Mesodermal cell (in vitro differentiated cells): ENCODE measurements at regions not wholly inside any gene's neighbourhood (a gene's known extent, or its start where the extent isn't known, plus 50 kb on each side); places are given as distances from the start of the nearest gene placed in this dataset.
"Not testable (repeated sequence)": the region's sequence is repeated elsewhere in the genome, so short reads cannot be mapped to it uniquely, and the experiment has no call there.

Experiments used
- H3K27ac ChIP-seq: 2 replicates; pipeline ENCODE4 v1.7.0; 2013; ENCODE audit warnings: mild to moderate bottlenecking, low read depth, low read length, moderate library complexity; ENCODE audit not compliant: severe bottlenecking
- H3K36me3 ChIP-seq: 2 replicates; pipeline ENCODE4 v1.7.1; 2013; ENCODE audit warnings: mild to moderate bottlenecking, low read length, moderate library complexity; ENCODE audit not compliant: control insufficient read depth, insufficient read depth
- H3K4me1 ChIP-seq: one replicate; pipeline ENCODE4 v1.7.1; 2013; ENCODE audit warnings: mild to moderate bottlenecking, low read length; ENCODE audit not compliant: insufficient read depth, control insufficient read depth, poor library complexity, severe bottlenecking
- H3K4me3 ChIP-seq: 2 replicates; pipeline ENCODE4 v1.7.0; 2013; ENCODE audit warnings: low read length, control low read depth, mild to moderate bottlenecking; ENCODE audit not compliant: insufficient read depth, poor library complexity, severe bottlenecking; ENCODE audit errors: extremely low read depth
- H3K9me3 ChIP-seq: 2 replicates; pipeline ENCODE4 v1.7.1; 2013; ENCODE audit warnings: mild to moderate bottlenecking, low read length, moderate library complexity; ENCODE audit not compliant: control insufficient read depth
- WGBS, 2 experiments: methylation state at CpG; one replicate each; pipeline ENCODE4 v1.1.5; 2013; ENCODE audit warnings: missing lambda C conversion rate in 2 of 2; ENCODE audit not compliant: insufficient coverage in 2 of 2; 5-methylcytosine and 5-hydroxymethylcytosine counted together

DNA sequence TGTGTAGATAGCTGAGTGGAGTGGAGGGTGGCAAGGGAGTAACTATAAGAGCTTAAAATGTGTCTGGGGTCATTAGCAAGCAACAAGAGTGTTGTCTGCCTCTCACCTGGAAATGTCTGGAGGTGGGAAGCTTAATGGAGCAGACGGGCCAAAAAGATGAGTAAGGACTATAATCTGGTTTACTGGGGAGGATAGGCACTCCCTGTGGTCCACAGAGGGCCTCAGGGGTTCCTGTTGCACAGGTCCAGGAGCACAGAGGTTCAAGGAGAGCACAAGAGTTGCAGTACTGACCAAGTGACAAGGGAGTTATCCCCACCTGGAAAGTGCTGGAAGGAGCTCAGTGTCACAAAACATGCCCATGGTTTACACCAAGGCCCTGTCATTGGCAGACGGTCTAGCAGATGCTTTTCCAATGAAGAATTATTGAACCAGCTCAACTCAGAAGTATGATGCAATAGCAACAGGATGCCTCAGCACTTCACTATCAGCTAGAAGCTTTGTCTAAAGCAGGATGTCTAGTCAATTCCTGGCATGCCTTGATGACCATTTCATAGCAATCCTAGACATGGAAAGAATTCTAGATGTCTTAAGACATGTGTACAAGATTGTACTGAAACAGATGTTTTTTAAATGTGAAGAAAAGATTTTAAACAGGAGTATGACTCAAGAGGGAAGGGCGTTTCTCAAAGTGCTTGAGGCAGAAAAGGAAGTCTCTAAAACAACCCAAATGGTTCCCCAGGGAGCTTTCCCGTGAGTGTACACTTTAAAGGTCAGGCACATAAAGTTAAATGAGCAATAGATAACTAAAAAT is 62.9 kb upstream of the SERPINE2 start:
- WGBS, 2 experiments: 89 to 91% methylated on average over 3 to 4 of the region's 4 CpGs
- H3K4me3 ChIP-seq: no peak overlapping the region
- peak overlapping the region; percentile 23 for H3K27ac ChIP-seq

DNA sequence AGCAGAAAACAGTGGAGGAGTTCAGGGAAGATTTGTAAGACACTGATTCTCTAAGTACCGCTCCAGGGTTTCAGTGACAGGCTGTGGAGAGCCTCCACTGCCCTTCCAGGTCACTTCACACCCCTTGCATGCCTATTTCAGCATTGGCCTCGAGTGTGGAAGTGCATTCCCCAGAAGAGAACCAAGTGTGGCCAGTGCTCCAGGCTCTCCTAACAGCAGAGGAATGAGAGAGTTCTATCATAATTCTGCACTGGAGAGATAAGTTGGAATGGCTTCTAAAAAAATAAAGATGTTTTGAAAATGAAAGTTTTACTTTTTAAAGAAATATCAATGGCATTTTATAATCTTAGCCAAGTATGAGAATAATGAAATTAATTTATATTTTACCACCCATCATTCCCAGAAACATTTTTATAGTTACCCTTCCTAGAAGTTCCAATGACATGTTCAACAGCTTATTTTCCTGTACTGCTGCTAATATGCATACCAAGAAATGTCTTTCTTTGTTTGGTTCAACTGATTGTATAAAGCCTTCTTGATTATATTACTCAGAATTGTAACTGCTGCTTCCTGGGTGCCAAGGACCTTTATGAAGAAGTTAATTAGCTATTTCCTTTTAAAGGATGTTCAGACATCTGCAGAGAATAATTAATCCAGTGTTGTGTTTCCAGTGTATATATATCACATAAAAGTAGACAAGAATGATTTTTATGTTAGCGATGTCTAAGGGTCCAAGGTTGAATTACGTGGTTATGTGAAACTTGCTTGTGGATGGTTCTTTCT is 61.0 kb upstream of the SERPINE2 start:
- Histone ChIP-seq H3K9me3 (no peaks in the 10 kb centered on the region), H3K27ac (no peak overlapping the region), H3K4me3 (no peak overlapping the region), H3K36me3 (no peaks in the 10 kb centered on the region), H3K4me1 (peaks cover 11% of the 10 kb centered on the region)
- 80 to 100% methylated on average over 1 to 2 of the region's 4 CpGs for WGBS, 2 experiments

More for the DNA sequence above, 62.9 kb upstream of the SERPINE2 start:
- H3K4me1 ChIP-seq: peaks cover 11% of the 10 kb centered on the region
- H3K9me3 ChIP-seq: no peaks in the 10 kb centered on the region
- H3K36me3 ChIP-seq: no peaks in the 10 kb centered on the region

DNA sequence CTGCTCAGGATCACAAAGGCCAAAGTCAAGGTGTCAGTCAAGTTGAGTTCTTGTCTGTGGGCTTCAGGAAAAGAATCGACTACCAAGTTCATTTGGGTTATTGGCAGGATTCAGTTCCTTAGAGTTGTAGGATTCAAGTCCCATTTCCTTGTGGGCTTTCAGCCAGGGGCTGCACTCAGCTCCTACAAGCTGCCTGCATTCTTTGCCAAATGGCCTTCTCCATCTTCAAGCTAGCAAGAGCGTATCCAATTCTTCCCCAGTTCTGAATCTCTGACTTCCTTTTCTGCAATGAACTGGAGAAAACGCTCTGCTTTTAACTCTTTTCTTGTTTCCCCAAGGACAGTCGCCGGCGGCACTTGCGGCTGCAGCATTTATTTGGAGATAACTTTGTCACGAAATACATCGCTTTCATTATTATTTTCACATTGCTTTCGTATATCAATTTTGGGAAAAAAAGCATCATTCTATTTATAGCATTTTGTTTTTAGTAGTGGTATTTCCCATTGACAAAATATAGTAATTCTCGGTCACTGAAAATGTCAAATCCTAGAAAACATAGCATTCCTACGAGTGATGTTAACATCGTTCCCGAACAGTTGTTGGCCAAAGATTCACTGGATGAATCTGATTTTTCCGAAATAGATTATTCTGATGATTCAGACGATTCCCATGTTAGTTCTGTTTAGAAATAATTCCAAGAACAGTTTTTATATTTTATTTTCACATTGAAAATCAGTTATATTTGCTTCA is 59.6 kb upstream of the SERPINE2 start:
- Histone ChIP-seq H3K9me3 (no peaks in the 10 kb centered on the region), H3K4me3 (no peak overlapping the region), H3K36me3 (no peaks in the 10 kb centered on the region), H3K27ac (no peak overlapping the region), H3K4me1 (peaks cover 10% of the 10 kb centered on the region)
- WGBS, 2 experiments: 94 to 99% methylated on average over 11 of the region's 16 CpGs

DNA sequence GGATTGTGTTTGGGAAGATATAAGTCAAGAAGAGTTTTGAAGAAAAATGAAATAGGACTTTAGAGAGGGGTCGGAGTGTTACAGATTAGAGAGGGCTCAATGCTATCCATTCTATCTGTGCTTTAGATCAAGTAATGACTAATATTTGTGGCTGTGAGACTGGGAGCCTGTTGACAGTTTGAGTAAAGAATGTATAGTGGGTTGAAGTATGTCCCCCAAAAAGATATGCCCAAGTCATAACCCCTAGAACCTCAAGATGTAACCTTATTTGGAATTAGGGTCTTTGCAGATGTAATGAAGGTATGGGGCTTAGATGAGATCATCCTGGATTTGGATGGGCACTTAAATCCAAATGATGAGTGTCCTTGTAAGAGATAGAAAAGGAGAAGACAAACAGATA is 55.3 kb upstream of the SERPINE2 start:
- no peak overlapping the region for H3K27ac ChIP-seq
- no peaks in the 10 kb centered on the region for H3K4me1 ChIP-seq
- no peak overlapping the region for H3K4me3 ChIP-seq
- no peaks in the 10 kb centered on the region for H3K9me3 ChIP-seq
- WGBS, 2 experiments: 100% methylated on average over 1 of the region's 1 CpG
- no peaks in the 10 kb centered on the region for H3K36me3 ChIP-seq

DNA sequence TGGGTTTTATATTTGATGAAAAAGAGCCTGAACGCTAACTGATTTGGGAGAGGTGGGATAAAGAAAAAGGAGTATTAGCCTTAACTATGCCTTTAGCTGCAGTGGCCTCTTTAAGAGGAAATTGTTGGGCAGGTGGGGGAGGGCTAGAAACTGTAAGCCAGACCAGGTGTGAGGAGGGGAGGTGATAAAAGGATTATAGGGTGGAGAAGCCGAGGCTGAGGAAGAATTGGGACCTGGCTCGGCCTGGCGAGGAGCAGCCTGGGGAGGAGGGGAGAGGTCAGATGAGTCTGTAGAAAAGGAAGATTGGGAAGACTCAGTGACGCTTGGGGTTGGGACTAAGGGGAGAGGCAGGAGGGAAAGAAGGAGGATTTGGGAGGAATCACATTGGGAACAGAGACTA is 52.6 kb upstream of the SERPINE2 start:
- not testable (repeated sequence) for H3K36me3 ChIP-seq, H3K27ac ChIP-seq, H3K9me3 ChIP-seq, H3K4me1 ChIP-seq, H3K4me3 ChIP-seq
- WGBS, 2 experiments: 48 to 73% methylated on average over 5 of the region's 5 CpGs

DNA sequence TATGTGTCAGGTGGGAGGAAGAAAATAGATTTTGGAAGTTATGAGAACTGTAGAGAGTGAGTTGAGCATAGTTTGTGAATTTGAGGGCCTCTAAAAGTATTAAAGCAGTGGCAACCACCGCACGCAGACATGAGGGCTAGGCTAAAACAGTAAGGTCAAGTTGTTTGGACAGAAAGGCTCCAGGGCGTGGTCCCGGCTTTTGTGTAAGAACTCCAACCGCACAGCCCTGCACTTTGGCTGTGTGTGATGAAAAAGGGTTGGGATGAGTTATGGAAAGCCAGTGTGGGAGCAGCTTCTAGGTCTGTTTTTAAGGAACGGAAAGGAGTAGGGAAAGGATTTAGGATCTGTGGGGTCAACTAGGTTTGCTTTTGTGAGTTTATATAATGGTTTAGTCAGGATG is 50.5 kb upstream of the SERPINE2 start:
- not testable (repeated sequence) for H3K4me3 ChIP-seq, H3K27ac ChIP-seq, H3K9me3 ChIP-seq, H3K4me1 ChIP-seq, H3K36me3 ChIP-seq
- 96 to 99% methylated on average over 5 to 6 of the region's 6 CpGs for WGBS, 2 experiments
